ENCODE measurements at regions not wholly inside any gene's neighbourhood (a gene's known extent, or its start where the extent isn't known, plus 50 kb on each side); places are given as distances from the start of the nearest gene placed in this dataset.
"Not testable (repeated sequence)": the region's sequence is repeated elsewhere in the genome, so short reads cannot be mapped to it uniquely, and the experiment has no call there.

- no peak for TF ChIP-seq CTCF (IDR thresholded peaks at IDR 0.05)
- Histone ChIP-seq H3K27me3 (peaks cover 2% of the 10 kb centered on the region), H3K4me1 (no peaks in the 10 kb centered on the region), H3K4me3 (no peak overlapping the region), H3K27ac (no peak overlapping the region), H3K36me3 (no peaks in the 10 kb centered on the region), H3K9ac (ENCODE audit: low read depth in 2 of 2, low read length in 2 of 2) (no peak overlapping the region), H3K9me3 (no peaks in the 10 kb centered on the region)
- intact Hi-C loops (cut with DNase I), result no loop called here
- no peak for DNase-seq
Measured at GRCh38 chrX:93468075-93468474, 205.3 kb downstream of the NAP1L3 start.

- no peak for DNase-seq
- Histone ChIP-seq H3K27ac (no peak overlapping the region), H3K27me3 (peaks cover 2% of the 10 kb centered on the region), H3K9me3 (no peaks in the 10 kb centered on the region), H3K4me3 (no peak overlapping the region), H3K4me1 (no peaks in the 10 kb centered on the region), H3K36me3 (no peaks in the 10 kb centered on the region), H3K9ac (ENCODE audit: low read depth in 2 of 2, low read length in 2 of 2) (no peak overlapping the region)
- no peak for TF ChIP-seq CTCF (IDR thresholded peaks at IDR 0.05)
- intact Hi-C loops (cut with DNase I), result no loop called here
Measured at GRCh38 chrX:93466383-93466782, 207.0 kb downstream of the NAP1L3 start.

- DNase-seq, result no peak
- no peak overlapping the region for H3K4me3 ChIP-seq
- no peaks in the 10 kb centered on the region for H3K4me1 ChIP-seq
- H3K36me3 ChIP-seq, result no peaks in the 10 kb centered on the region
- H3K27me3 ChIP-seq, result peaks cover 2% of the 10 kb centered on the region
- TF ChIP-seq CTCF (IDR thresholded peaks at IDR 0.05), result no peak
- intact Hi-C loops (cut with DNase I), result no loop called here
- no peak overlapping the region for H3K27ac ChIP-seq
- no peaks in the 10 kb centered on the region for H3K9me3 ChIP-seq
- H3K9ac ChIP-seq (ENCODE audit: low read depth in 2 of 2, low read length in 2 of 2), result no peak overlapping the region
Measured at GRCh38 chrX:93461060-93461459, 212.3 kb downstream of the NAP1L3 start.

- DNase-seq, result no peak
- H3K9me3 ChIP-seq, result no peaks in the 10 kb centered on the region
- H3K4me1 ChIP-seq, result no peaks in the 10 kb centered on the region
- no peaks in the 10 kb centered on the region for H3K27me3 ChIP-seq
- no peak overlapping the region for H3K4me3 ChIP-seq
- intact Hi-C loops (cut with DNase I), result no loop called here
- no peak overlapping the region for H3K9ac ChIP-seq (ENCODE audit: low read depth in 2 of 2, low read length in 2 of 2)
- H3K36me3 ChIP-seq, result no peaks in the 10 kb centered on the region
- no peak for TF ChIP-seq CTCF (IDR thresholded peaks at IDR 0.05)
- no peak overlapping the region for H3K27ac ChIP-seq
Measured at GRCh38 chrX:93454509-93454908, 218.9 kb downstream of the NAP1L3 start.

GRCh38 chrX:93434721-93435120 lies 238.7 kb downstream of the NAP1L3 start:
- H3K27ac ChIP-seq; H3K4me1 ChIP-seq; intact Hi-C loops (cut with DNase I); H3K36me3 ChIP-seq; H3K27me3 ChIP-seq; H3K9me3 ChIP-seq; H3K9ac ChIP-seq (ENCODE audit: low read depth in 2 of 2, low read length in 2 of 2); H3K4me3 ChIP-seq; DNase-seq: not testable (repeated sequence)

- Histone ChIP-seq H3K27ac (no peak overlapping the region), H3K27me3 (no peaks in the 10 kb centered on the region), H3K9ac (ENCODE audit: low read depth in 2 of 2, low read length in 2 of 2) (no peak overlapping the region), H3K4me1 (no peaks in the 10 kb centered on the region), H3K36me3 (no peaks in the 10 kb centered on the region), H3K9me3 (no peaks in the 10 kb centered on the region), H3K4me3 (no peak overlapping the region)
- TF ChIP-seq CTCF (IDR thresholded peaks at IDR 0.05), result no peak
- DNase-seq, result no peak
- intact Hi-C loops (cut with DNase I), result no loop called here
Measured at GRCh38 chrX:93428497-93428896, 244.9 kb downstream of the NAP1L3 start.
